ENCODE measurements at regions not wholly inside any gene's neighbourhood (a gene's known extent, or its start where the extent isn't known, plus 50 kb on each side); places are given as distances from the start of the nearest gene placed in this dataset.

DNA sequence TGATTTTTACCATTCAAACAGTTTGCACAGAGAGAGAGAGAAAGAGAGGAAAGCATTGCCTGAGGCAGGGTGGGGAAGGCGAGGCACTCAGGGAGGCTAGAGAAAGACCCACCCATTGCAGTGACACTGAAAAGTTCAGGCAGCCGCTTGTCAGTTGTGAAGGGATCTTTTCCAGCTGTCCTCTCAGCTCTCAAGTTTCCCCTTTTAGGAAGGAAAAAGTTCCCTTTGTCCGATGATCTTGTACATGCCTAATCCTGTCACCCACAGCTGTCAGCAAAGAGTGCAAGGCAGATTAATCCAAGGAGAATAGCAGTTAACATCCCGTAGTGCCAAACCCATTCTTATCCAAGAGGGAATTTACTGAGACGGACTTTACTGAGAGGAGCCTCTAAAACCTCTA, 255.0 kb downstream of the MAGEB5 start:
- TF ChIP-seq POLR2A (IDR thresholded peaks at IDR 0.05) (no peak), EP300 (IDR thresholded peaks at IDR 0.05) (no peak), POLR2AphosphoS5 (IDR thresholded peaks at IDR 0.05) (no peak)
- TF ChIP-seq, protein P1, sequence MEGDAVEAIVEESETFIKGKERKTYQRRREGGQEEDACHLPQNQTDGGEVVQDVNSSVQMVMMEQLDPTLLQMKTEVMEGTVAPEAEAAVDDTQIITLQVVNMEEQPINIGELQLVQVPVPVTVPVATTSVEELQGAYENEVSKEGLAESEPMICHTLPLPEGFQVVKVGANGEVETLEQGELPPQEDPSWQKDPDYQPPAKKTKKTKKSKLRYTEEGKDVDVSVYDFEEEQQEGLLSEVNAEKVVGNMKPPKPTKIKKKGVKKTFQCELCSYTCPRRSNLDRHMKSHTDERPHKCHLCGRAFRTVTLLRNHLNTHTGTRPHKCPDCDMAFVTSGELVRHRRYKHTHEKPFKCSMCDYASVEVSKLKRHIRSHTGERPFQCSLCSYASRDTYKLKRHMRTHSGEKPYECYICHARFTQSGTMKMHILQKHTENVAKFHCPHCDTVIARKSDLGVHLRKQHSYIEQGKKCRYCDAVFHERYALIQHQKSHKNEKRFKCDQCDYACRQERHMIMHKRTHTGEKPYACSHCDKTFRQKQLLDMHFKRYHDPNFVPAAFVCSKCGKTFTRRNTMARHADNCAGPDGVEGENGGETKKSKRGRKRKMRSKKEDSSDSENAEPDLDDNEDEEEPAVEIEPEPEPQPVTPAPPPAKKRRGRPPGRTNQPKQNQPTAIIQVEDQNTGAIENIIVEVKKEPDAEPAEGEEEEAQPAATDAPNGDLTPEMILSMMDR (IDR thresholded peaks at IDR 0.05) = no peak
